ENCODE measurements at regions not wholly inside any gene's neighbourhood (a gene's known extent, or its start where the extent isn't known, plus 50 kb on each side); places are given as distances from the start of the nearest gene placed in this dataset.

DNA sequence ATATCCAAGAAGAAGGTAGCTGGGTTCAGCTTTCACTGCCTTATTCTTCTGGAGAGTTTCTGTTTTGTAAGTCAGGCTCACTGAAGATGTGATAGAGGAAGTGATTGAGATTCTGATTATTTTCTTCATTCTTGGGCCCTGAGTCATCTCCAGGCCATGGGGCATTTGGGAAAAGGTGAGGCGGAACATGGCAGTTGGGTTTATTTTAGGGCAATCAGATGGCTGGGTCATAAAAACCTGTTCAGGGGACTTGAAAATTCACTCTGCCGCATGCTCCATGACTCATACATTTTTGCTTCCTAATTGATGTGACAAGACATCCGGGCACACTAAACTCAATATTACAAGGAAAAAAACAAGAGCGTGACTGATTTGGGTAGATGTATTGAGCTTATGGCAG lies 265.7 kb upstream of the KLF4 start:
- DNase-seq = no peak

DNA sequence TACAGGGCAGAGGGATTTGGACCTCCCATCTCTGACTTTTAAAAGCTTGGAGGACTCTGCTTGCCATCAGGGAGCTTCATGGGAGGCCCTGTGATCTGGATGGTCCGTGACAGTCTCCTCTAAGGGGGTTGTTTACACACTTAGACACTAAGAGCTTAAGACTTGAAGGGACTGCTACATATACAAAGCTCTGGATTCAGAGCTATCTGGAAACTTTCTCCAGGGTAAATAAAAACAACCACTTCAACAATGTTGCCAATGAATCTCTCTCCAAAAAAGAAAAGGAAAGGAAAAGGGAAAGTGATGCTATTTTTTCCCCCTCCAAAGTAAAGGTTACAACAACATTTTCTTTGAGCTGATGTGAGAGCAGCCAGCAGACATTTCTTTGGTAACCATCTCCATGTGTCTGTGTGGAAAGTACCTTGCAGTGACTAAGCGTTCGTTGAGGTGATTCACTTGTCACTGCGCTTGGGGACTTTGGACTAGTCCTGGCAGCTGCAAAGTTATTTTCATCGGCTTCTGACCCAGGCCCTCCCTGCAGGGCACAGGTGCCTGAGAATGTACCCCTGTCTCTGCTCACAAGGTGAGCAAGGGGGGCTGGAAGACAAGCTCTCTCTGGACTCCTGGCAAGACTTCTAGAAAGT lies 262.1 kb upstream of the KLF4 start:
- no peak for DNase-seq

DNA sequence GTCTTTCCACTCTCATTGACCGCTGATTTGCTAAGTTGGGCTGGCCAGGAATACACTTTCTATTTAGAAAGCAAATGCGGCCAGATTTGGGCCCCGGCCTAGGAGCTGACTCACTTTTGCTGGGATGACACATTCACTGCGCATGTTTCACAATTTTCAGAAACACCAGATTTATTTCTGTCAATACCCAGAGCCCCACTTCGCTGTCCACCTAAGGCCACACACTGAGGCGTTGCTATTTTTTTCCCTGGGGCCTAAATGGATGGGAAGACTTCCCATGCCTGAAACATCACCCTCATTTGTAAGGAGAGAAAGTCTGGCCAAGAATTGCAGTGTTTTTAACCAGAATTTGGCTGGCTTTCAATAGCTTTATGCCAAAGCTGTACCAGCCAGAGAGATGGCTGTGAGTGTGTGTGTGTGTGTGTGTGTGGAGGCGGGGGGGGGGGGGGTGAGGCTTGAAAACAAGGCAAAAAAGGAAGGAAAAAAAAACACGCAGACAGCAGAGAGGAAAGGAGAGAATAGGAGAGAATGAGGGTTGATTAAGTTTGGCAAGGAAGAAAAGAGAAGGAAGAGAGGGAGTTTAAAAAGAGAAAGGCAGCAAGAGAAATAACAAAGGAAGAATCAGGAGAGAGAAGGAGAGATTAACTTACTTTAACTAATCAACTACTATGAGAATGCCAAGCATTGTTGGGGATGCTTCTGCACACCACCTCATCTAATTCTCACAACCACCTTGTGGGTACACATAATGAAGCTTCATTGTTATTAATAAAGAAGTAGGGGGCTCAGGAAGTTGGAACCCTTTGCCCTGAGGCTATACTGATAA lies 261.4 kb upstream of the KLF4 start:
- peak; percentile 52 for DNase-seq

DNA sequence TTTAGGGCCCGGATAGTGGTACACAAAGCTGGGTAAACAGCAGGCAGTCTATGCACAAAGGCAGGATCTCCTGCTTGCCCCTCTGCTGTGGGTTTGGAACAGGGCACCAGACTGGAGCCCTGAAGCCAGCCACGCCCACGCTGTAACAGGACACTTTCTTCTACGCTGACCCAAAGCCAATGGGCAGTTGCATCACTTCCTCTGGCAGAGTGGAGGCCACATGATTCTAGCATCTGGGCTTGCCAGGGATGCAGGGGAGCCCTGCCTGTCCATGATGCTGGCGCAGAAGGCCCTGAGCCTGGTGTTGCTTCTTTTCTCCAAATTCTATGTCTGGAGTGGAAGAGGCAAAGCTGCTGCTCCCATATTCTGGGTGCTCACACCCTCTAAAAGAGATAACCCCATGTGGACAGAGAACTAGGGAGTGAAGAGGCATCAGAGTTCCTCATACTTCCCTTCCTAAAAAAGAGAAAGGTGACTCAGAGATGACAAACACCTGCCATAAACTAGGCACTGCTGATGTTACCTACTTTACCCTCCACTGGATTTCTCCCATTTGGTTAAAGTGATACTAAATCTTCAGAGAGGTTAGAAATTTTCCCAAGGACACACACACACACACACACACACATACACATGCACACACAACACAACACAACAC lies 260.3 kb upstream of the KLF4 start:
- peak; percentile 66 for DNase-seq

DNA sequence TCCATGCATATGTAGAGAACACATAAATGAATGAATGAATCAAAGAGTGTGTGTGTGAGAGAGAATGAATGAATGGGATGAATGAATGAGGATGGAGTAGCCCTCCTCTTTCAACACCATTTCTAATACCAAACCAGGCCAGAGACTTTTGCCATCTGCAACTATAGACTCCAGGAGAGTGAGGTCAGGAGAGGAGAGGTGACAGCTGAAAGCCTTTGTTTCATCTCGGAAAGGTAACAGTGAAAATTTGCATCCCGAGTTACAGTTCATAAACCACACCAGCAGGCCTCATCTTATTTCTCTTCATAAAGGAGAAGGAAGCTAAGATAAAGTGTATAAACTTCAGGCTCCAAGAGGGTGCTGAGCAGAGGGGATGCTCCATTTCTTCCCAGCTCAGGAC lies 255.3 kb upstream of the KLF4 start:
- DNase-seq = no peak

DNA sequence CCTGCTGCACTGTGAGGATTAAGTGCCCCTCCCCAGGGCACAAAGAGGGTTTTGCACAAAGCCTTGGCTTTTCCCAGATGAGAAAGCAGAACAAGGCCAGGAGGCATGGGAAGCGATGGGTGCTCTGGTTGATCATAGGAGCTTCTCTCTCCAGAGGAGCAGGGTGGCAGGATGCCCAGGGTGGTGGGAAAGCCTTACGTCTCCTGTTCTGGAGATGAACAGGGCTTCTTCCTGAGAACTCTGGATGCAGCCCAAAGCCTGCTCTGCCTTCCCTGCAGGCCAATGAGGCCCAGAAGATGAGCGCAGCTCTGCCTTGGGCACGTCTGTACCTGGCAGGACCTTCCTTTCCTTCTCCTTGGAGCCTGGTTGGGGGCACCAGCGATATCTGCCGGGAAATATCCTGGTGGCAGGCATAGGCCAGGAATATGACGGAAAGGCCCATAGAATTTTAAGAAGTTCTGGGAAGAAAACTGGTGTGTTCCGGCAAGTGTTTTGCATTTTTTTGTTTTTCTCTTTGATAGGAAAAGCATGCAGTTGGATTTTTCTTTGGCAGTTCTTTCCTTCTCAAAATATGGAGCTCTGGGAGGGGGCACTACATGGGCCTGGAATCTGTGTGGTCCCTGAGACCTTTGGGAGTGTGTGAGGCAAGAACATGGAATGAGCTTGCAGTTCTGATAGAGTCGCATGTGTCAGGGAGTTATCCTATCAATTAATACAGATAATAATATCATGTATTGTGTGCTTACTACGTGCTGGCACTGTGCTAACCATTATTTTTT lies 253.2 kb upstream of the KLF4 start:
- DNase-seq = no peak

DNA sequence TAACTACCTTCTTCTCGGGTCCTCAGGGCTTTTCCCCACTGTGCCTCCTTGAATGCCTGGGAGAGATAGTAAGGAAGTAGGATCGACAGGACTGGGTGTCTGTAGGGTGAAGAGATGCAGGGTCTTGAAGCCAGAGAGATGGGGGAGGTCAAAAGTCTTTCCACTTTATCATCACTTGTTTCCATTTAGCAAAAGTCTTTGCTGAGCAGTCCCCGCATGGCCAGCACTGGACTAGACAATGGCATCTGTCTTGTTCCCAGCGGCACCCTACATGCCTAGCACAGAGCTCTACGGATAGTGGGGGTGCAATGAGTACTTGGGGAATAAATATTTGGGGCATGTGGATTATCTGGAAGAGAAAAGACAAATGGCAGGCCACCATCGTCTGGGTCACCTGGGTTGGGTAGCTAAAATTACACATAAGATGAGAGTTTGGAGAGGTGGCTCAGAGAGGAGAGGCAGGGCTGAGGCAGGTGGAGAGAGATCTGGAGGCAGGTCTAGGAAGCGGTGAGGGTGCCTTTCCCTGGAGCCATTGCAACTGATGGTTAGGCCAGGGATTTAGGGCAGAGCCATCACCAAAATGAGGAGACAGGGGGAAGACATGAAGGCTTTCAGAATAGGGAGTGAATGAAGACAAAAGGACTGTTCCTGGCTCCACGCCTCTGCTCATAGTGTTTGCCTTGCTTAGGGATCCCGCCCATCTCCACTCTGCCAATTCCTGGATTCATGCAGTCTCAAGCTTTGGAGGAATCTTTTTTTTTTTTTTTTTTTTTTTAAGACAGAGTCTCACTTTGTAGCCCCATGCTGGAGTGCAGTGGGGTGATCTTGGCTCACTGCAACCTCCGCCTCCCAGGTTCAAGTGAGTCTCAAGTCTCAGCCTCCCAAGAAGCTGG lies 250.8 kb upstream of the KLF4 start:
- DNase-seq = no peak

DNA sequence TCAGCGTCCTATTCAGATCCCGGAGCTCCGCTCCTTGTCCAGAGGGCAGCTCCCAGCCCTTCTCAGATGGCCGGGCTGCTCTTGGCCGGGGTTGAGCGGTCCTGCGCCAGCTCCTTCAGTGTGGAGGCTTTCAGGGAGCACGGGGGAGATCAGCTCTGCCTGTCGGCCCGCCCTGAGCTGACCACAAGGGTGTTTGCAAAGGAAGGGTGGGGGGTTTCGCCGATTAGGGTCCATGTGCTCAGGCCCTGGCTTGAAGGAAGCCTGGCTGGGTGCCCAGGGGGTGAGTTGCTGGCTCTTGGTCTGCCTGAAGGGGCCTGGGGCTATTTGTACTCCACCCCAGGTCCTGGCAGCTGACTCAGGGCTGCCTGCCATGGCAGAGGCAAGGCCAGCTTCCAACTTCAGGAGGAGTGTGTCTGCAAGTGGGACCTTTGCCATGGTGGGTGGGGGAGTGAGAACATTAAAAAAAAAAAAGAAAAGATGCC lies 250.1 kb upstream of the KLF4 start:
- DNase-seq = peak; percentile 20

DNA sequence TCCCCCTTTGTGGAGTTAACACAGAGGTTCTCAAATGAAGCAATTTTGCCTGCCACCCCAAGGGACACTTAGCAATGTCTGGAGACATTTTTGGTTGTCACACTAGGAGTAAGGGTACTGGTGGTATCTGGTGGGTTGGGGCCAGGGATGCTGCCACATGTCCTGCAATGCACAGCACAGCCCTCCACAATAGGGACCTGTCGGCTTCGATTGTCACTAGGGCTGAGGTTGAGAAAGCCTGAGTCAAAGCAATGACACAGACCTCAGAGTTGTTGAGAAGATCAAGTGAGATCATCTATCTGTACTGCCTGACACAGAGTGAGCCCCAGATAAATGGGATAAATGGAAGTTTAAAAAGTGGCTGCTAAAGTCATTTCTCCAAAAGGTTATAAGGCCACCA lies 249.2 kb upstream of the KLF4 start:
- DNase-seq = no peak

DNA sequence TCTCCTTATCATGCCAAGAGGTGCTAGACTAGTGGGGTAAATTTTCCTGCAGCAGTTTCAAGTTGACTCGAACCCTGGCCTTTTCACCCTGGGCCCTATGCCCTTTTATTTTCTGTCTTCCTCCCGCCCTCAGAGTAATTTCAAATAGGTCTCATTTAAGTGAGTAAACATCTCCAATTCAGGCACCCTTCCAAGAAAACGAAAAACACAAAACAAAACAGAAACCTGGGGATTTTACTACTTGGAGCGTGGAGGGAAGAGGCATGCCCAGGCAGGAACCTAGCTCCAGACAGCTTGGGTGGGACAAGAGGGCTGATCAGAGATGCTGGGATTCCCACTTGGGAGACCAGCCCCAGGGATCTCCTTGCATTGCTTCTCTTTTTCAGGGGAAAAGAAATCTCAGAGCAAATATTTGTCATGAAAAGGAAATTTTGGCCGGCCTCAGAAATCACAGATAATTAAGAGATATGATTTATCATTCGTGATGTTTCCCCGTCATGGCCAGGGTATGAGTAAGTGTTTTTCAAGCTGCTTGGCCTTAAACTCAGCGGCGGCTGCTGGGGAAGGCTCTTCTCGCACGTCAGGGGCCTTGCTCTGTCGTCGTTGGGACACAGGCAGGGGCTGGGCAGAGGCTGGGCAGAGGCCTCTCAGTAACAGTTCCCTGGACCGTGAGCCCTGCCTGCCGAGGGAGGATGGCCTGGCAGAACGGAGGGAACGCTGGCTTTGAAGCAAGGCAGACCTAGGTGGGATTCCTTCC lies 248.6 kb upstream of the KLF4 start:
- DNase-seq = peak; percentile 87

DNA sequence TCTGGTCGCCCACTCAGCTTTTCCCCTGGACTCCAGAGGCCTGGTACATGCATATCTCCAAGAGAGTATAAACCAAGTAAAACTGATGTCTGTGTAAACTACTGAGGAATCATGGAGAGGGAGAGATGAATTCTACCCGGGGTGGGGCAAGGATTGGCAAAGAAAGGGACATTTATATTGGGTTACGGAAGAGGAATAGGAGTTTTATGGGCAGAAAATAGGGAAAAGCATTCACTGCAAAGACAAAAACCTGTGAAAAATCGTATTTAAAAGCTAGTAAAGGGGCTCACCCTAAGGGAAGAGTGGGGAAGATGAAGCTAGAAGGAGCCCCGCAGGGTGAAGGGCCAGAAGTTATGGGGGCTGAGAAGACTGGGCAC lies 248.0 kb upstream of the KLF4 start:
- no peak for DNase-seq

DNA sequence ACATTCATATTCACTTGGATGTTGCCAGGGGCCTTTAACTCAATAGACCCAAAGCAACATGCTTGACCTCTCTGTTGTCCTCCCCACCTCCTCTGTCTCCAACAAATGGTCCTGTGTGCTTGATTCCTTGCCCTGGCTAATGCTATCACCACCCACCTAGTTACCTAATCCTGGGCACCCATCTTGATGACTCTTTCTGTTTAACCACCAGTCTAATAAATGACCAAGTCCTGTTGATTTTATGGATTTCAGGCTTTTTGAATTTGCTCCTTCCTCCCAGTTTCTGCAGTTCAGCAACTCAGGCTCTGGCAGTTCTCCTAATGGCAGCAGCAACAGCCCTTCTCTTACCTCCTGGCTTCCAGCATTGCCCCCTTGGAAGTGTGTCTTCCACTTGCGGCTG lies 246.3 kb upstream of the KLF4 start:
- no peak for DNase-seq

DNA sequence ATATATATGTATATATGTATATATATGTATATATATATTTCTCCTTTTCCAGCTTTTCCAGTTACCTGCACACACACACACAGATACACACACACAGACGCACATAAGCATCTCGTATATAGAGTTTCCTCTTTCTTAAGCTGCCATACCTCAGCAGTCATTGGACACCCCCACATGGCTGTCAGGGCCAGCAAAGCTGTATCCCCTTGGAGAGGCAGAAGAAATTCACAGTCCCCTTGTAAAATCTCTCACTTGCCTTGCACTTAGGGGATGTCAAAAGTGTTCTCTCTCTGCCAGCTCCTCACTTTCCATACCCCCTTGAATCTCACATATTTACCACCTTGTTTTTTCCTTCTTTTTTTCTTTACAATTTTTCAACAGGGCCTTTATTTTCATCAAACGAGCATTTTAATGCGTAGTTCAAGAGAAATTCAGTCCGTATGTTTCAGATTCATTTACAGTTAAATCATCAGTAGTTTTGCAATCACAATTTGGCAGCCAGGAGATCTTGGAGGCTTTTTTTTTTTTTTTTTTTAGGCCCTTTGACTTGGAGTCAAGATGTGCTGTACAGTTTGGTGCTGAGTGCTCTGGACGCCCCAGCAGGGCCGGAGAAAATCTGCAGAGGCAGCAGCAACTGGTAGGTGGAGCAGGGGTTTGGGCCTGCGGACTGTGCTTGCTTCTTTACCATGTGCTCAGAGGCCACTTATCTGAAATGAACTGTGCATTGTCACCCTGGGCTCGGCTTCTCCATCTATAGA lies 244.9 kb upstream of the KLF4 start:
- no peak for DNase-seq

DNA sequence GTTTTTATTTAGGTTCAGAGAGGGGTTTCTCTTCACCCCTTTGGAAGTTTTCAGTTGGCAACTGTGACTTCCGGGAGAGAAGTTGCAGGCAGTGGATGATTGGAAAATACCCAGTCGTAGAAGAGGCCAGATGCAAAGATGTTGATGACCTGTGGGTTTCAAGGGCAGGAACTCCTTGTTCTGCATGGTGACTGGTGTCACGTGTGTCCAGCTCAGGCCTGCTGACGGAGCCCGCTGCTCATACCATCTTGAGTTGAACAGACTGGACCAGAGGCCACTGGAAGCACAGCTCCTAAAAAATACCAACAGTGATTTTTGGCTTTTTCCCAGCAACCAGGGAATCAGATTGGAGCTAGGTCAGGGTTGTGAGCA lies 243.9 kb upstream of the KLF4 start:
- DNase-seq = no peak

DNA sequence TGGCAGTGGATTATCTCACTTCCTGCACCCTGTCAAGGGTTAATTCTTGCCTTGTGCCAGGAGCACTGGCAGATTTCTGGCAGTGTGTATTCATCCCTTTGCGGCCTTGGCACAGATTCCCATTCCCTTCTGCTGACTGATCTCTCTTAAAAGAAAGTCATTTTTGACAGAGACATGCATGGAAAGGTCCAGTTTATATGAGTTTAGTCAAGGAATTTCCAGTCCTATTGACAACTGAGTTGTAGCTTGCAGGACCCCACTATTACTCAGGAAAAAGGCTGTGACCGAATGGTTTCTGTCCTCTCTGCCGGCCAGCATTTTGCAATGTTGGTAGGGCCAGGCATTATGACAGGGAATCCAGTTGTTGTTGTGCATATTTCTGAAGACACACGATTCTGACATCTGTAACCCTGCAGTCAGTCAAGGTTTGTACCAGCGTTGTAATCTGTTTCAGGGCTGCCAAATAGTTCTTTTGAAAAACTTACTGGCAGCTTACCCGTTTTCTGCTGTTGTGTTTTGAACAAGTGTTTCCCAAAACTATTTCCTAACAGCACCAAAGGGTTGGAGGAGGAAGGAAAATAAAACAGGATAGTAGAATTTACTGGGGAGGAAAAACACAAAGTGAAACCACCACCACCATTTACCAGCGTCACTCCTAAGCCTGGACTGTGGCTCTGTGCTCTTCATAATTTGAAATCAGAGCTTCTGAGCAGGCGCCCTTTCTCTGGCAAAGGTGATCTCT lies 243.4 kb upstream of the KLF4 start:
- no peak for DNase-seq

DNA sequence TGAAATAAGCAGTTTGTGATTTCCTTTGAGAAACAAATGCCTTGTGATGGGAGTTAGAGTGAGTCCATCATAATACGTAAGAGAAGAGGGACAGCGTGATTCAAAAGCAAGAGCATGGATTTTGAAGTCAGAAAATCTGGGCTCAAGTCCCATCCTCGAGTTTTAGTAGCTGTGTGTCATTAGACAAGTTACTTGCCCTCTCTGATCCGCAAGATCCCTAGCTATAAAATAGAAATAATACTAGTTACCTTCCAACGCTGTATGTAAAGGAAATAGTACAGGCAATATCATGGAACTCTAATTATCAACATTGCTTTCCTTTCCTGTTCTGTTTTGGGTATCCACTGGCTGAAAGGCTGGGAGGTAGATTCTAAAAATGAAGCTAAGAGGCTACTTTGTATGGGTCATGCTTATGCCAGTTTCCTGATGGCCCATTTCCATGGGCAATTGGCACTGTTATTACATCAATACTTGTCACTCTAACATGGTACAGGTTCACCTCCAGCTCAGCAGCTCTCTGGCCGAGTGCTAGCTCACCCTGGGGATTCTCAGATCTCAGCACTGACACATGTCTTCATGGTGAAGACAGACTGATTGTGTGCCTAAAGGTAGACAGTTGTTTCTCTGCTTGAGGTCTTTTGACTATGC lies 241.7 kb upstream of the KLF4 start:
- no peak for DNase-seq

DNA sequence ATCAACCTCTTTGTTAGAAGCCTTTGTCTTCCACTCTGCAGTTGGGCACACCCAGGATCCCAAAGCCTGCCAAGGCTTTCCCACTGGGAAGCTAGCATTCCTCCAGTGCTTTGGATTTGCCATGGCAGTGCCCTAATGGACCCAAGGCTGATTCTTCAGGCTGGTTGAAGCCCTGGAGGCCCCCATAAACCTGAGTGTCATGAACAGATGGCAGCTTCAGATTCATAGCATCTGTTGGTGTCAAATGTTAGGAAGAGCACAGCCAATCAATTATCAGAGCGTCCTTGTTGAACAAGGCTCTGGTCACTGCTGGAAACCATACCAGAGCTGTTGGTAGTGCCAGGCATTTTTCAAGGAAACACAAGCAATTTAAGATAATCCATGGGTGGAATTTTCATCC lies 241.1 kb upstream of the KLF4 start:
- DNase-seq = no peak

DNA sequence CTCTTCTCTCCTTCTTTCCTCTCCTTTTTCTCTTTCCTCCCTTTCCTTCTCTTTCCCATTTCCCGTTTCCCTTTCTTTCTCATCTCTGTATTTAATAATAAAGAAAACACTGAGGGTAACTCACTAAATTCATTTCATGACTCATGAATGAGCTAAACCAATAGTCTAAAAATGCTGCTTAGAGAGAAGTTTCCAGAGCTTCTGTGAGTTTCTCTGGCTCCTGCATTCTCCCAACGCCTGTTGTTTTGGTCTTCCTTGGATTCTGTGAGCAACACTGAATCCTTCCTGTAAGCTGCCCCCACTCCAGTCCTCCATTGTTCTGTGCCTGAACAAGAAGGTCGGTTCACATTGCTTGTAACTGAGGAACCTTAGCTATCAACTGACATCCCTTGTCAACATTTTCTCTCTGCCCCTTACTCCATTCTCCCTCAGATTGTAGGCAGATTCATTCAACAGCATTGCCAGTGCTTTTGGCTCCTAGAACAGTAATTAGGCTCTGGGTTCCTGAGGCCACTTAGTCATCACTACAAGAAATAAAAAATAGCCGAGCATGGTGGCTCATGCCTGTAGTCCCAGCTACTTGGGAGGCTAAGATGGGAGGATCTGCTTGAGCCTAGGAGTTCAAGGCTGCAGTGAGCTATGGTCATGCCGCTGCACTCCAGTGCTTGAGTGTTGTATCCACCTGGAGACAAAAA lies 237.7 kb upstream of the KLF4 start:
- no peak for DNase-seq

DNA sequence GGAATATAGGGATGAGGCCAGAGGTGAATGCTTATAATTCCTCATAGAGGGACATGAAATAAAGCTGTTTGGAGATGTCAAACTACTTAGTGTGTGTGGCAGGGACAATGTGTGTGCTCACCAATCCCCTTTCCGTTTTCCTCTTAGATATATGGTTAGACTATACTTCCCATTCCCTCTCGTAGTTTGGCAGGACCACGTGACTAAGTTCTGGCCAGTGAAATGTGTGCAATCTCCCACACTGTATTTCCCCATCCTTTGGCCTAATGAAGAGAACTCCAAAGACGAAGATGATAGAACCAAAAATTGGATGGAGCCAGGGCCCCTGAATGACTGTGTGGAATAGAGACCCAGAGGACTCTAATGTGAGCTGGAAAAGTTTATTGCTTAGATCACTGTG lies 233.4 kb upstream of the KLF4 start:
- no peak for DNase-seq
